ENCODE measurements at regions not wholly inside any gene's neighbourhood (a gene's known extent, or its start where the extent isn't known, plus 50 kb on each side); places are given as distances from the start of the nearest gene placed in this dataset.

- no peak for TF ChIP-seq POLR2A (IDR thresholded peaks at IDR 0.05)
- TF ChIP-seq CTCF (IDR thresholded peaks at IDR 0.05 in 8 of 11, conservative IDR thresholded peaks at IDR 0.05 in 3 of 11): no peak
- no peak for TF ChIP-seq POLR2AphosphoS5 (IDR thresholded peaks at IDR 0.05)
Observed at GRCh38 chr6:134114489-134114888, 62.1 kb upstream of the SLC2A12 start.

Measured in spleen (tissue), 7 donors.